GM23338 (cell line): ENCODE measurements at regions not wholly inside any gene's neighbourhood (a gene's known extent, or its start where the extent isn't known, plus 50 kb on each side); places are given as distances from the start of the nearest gene placed in this dataset.

Experiments
- ATAC-seq: fragments of 200-7000 bp; cut with Tn5 transposase; 3 replicates; pipeline ENCODE4 v1.9.1; 2020
- DNase-seq: peaks from one replicate; pipeline ENCODE4 v3.0.0-alpha.2; 2015; ENCODE audit warnings: low spot score
- H2AFZ ChIP-seq: fragments of 200-600 bp; sonication (generic); 2 replicates; pipeline ENCODE4 v1.8.0; 2016; ENCODE audit warnings: antibody characterized with exemption, mild to moderate bottlenecking, moderate library complexity
- H3F3A ChIP-seq: fragments of 200-600 bp; sonication (generic); replicated peaks from 2 replicates; pipeline ENCODE4 v1.8.0; 2017; ENCODE audit warnings: antibody characterized with exemption, mixed run types, low read depth
- H3K27ac ChIP-seq: fragments of 200-600 bp; sonication (generic); 2 replicates; pipeline ENCODE4 v1.6.1; 2016; ENCODE audit warnings: low read depth
- H3K27me3 ChIP-seq: fragments of 200-600 bp; sonication (generic); 2 replicates; pipeline ENCODE4 v1.8.0; 2016; ENCODE audit warnings: mild to moderate bottlenecking, mixed run types, moderate library complexity; ENCODE audit not compliant: insufficient read depth
- H3K36me3 ChIP-seq: fragments of 200-600 bp; sonication (generic); 2 replicates; pipeline ENCODE4 v1.8.0; 2016; ENCODE audit warnings: mild to moderate bottlenecking; ENCODE audit not compliant: insufficient read depth
- H3K4me1 ChIP-seq: fragments of 200-600 bp; sonication (generic); 2 replicates; pipeline ENCODE4 v1.8.0; 2016; ENCODE audit warnings: mild to moderate bottlenecking, moderate library complexity; ENCODE audit not compliant: insufficient read depth
- H3K4me2 ChIP-seq: fragments of 200-600 bp; sonication (generic); 2 replicates; pipeline ENCODE4 v1.7.1; 2017; ENCODE audit warnings: mixed run types
- H3K4me3 ChIP-seq: fragments of 200-600 bp; sonication (generic); 2 replicates; pipeline ENCODE4 v1.6.1; 2016; ENCODE audit warnings: mixed run types
- H3K79me2 ChIP-seq: fragments of 200-600 bp; sonication (generic); replicated peaks from 2 replicates; pipeline ENCODE4 v1.8.0; 2017; ENCODE audit warnings: mild to moderate bottlenecking; ENCODE audit not compliant: insufficient read depth
- H3K9me2 ChIP-seq: fragments of 200-600 bp; sonication (generic); 2 replicates; pipeline ENCODE4 v1.8.0; 2017; ENCODE audit not compliant: insufficient read depth
- H4K20me1 ChIP-seq: fragments of 200-600 bp; sonication (generic); replicated peaks from 2 replicates; pipeline ENCODE4 v1.8.0; 2017; ENCODE audit warnings: mild to moderate bottlenecking; ENCODE audit not compliant: insufficient read depth
- H3K27ac Mint-ChIP-seq: 2 replicates; pipeline ENCODE4 v1.8.0; 2020; ENCODE audit warnings: inconsistent platforms, mild to moderate bottlenecking, moderate library complexity, mixed read lengths
- H3K27me3 Mint-ChIP-seq: 3 replicates; pipeline ENCODE4 v1.8.0; 2022; ENCODE audit warnings: low read depth, mild to moderate bottlenecking, moderate library complexity, mixed read lengths, inconsistent platforms; ENCODE audit not compliant: insufficient read depth, poor library complexity
- H3K36me3 Mint-ChIP-seq: 3 replicates; pipeline ENCODE4 v1.8.0; 2021; ENCODE audit warnings: low read depth, mild to moderate bottlenecking, inconsistent platforms, moderate library complexity, mixed read lengths
- H3K4me1 Mint-ChIP-seq: 3 replicates; pipeline ENCODE4 v1.8.0; 2020; ENCODE audit warnings: mild to moderate bottlenecking, inconsistent platforms, mixed read lengths
- H3K4me3 Mint-ChIP-seq: 3 replicates; pipeline ENCODE4 v1.8.0; 2021; ENCODE audit warnings: moderate library complexity, mild to moderate bottlenecking, inconsistent platforms, mixed read lengths
- H3K9me3 Mint-ChIP-seq: 3 replicates; pipeline ENCODE4 v1.8.0; 2020; ENCODE audit warnings: moderate library complexity, mild to moderate bottlenecking, inconsistent platforms, mixed read lengths
- CREB1 ChIP-seq: fragments of 250-450 bp; sonication (Bioruptor Pico); IDR thresholded peaks from 2 replicates; pipeline ENCODE4 v1.5.0; 2020; ENCODE audit warnings: low read depth, mild to moderate bottlenecking, moderate library complexity
- EZH2 ChIP-seq: fragments of 200-600 bp; sonication (generic); IDR thresholded peaks from one replicate; pipeline ENCODE4 v1.8.0; 2017; ENCODE audit warnings: antibody characterized with exemption, mild to moderate bottlenecking, low read depth; ENCODE audit not compliant: unreplicated experiment
- EZH2phosphoT487 ChIP-seq: fragments of 200-600 bp; sonication (generic); IDR thresholded peaks from one replicate; pipeline ENCODE4 v1.8.1; 2018; ENCODE audit warnings: antibody characterized with exemption; ENCODE audit not compliant: unreplicated experiment
- JUNB ChIP-seq: IDR thresholded peaks from one replicate; pipeline ENCODE4 v1.6.1; 2016; ENCODE audit warnings: antibody characterized with exemption; ENCODE audit not compliant: unreplicated experiment
- POLR2AphosphoS5 ChIP-seq: IDR thresholded peaks from 2 replicates; pipeline ENCODE4 v1.6.1; 2016; ENCODE audit warnings: antibody characterized with exemption, low read depth
- STAT1 ChIP-seq: IDR thresholded peaks from one replicate; pipeline ENCODE4 v1.6.1; 2016; ENCODE audit warnings: antibody characterized with exemption; ENCODE audit not compliant: unreplicated experiment
- ZNF114 ChIP-seq: fragments of 250-450 bp; sonication (Bioruptor Pico); IDR thresholded peaks from 2 replicates; pipeline ENCODE4 v1.5.0; 2020; ENCODE audit warnings: mild to moderate bottlenecking, moderate library complexity
- ZNF462 ChIP-seq: fragments of 250-450 bp; sonication (Bioruptor Pico); IDR thresholded peaks from 2 replicates; pipeline ENCODE4 v1.5.0; 2020; ENCODE audit warnings: mild to moderate bottlenecking, moderate library complexity
- TF ChIP-seq, protein P1 (sequence below): IDR thresholded peaks from 2 replicates; pipeline ENCODE4 v1.6.1; 2016; ENCODE audit warnings: antibody characterized with exemption

DNA sequence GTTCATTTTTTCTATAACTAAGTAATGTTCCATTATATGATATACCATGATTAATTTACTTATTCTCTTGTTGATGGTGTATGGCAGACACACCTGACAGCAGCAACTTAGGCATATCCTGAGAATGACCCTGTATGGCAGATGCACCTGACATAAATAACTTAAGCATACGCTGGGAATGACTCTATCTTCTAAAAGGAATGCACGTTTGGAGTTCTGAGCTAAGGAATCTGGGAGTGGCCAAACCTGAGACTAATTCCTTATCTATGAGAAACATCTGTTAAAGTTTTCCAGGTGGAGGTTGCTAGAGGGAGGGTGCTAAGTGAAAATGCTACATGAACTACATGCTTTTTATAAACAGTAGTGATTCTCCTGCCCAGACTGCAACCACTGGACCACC lies 96.7 kb upstream of the RGS18 start (continued):
- no peak for TF ChIP-seq ZNF462 (CRISPR knock-in tag)
- no peak for TF ChIP-seq EZH2phosphoT487
- no peak for TF ChIP-seq ZNF114 (CRISPR knock-in tag)
- no peak for TF ChIP-seq JUNB
- TF ChIP-seq, protein P1, sequence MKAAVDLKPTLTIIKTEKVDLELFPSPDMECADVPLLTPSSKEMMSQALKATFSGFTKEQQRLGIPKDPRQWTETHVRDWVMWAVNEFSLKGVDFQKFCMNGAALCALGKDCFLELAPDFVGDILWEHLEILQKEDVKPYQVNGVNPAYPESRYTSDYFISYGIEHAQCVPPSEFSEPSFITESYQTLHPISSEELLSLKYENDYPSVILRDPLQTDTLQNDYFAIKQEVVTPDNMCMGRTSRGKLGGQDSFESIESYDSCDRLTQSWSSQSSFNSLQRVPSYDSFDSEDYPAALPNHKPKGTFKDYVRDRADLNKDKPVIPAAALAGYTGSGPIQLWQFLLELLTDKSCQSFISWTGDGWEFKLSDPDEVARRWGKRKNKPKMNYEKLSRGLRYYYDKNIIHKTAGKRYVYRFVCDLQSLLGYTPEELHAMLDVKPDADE = no peak

DNA sequence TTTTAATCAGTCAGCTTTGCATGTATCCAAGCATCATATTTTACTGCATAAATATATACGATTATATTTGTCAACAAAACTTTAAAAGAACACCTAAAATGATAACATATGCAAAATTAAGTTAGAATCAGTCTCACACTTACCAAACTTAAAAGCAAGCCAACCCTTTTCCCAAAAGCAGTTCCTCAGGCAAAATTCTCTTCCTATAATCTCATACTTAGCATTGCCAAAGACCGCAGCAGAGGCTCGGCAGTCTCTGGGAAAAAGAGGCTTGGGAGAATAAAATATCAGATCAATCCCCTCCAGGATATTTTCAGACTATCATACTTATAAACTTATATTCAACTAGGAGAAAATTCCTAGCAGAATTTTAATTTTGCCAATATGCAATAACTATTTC lies 93.2 kb upstream of the RGS18 start:
- Histone ChIP-seq H3K4me3 (no peak overlapping the region), H3K27me3 (no peaks in the 10 kb centered on the region), H3F3A (no peaks in the 10 kb centered on the region), H3K79me2 (no peaks in the 10 kb centered on the region), H3K9me2 (no peaks in the 10 kb centered on the region; the same call in 1 of the 2 replicates), H3K36me3 (no peaks in the 10 kb centered on the region), H3K4me2 (no peak overlapping the region), H3K4me1 (peaks cover 8% of the 10 kb centered on the region), H2AFZ (no peak overlapping the region), H4K20me1 (no peaks in the 10 kb centered on the region), H3K27ac (no peak overlapping the region)
- ATAC-seq = no peak
- Mint-ChIP-seq H3K4me3 (no peak overlapping the region), H3K27me3 (no peaks in the 10 kb centered on the region), H3K9me3 (no peaks in the 10 kb centered on the region), H3K36me3 (no peaks in the 10 kb centered on the region), H3K4me1 (peaks cover 13% of the 10 kb centered on the region), H3K27ac (no peak overlapping the region)
- no peak for DNase-seq
- TF ChIP-seq JUNB (no peak), CREB1 (no peak), STAT1 (no peak), POLR2AphosphoS5 (no peak), EZH2 (no peak)
- TF ChIP-seq, protein P1 = no peak
